ENCODE measurements at regions not wholly inside any gene's neighbourhood (a gene's known extent, or its start where the extent isn't known, plus 50 kb on each side); places are given as distances from the start of the nearest gene placed in this dataset.
"Not testable (repeated sequence)": the region's sequence is repeated elsewhere in the genome, so short reads cannot be mapped to it uniquely, and the experiment has no call there.

GRCh38 chr21:6091335-6092027 lies 4429.9 kb upstream of the TPTE start:
- TF ChIP-seq EZH2phosphoT487 (IDR thresholded peaks at IDR 0.05; ENCODE audit: low read depth); CTCF (IDR thresholded peaks at IDR 0.05; ENCODE audit: low read depth, low read length): not testable (repeated sequence)

Measured in OCI-LY3 (cell line).